Kidney (tissue), 13 donors: ENCODE measurements at regions not wholly inside any gene's neighbourhood (a gene's known extent, or its start where the extent isn't known, plus 50 kb on each side); places are given as distances from the start of the nearest gene placed in this dataset.

Experiments used
- DNase-seq, 5 donors: peaks; one replicate each; pipeline ENCODE4 v3.0.0-alpha.2; 2013 to 2020
- FAIRE-seq: peaks from 2 replicates; lab custom pipeline; 2012; peaks lifted over from hg19 to GRCh38; lab: Jason Lieb, UNC
- H3K27ac ChIP-seq, 2 donors: one replicate each; pipeline ENCODE4 v1.7.0; 2013; ENCODE audit warnings: low read depth in 2 of 2, low read length in 2 of 2, inconsistent platforms in 1 of 2
- H3K27me3 ChIP-seq: one replicate; pipeline ENCODE4 v1.7.1; 2013; ENCODE audit warnings: low read length, inconsistent platforms; ENCODE audit not compliant: control insufficient read depth, insufficient read depth
- H3K36me3 ChIP-seq, 3 donors: one replicate each; pipeline versions ENCODE4 v1.7.0 to v1.7.1; 2013; ENCODE audit warnings: low read length in 3 of 3, control low read depth in 1 of 3, inconsistent platforms in 1 of 3; ENCODE audit not compliant: insufficient read depth in 3 of 3, control insufficient read depth in 2 of 3
- H3K4me1 ChIP-seq, 3 donors: one replicate each; pipeline versions ENCODE4 v1.7.0 to v1.7.1; 2013; ENCODE audit warnings: low read length in 3 of 3, inconsistent platforms in 1 of 3, low read depth in 1 of 3; ENCODE audit not compliant: control insufficient read depth in 2 of 3, insufficient read depth in 2 of 3
- H3K4me3 ChIP-seq, 3 donors: one replicate each; pipeline versions ENCODE4 v1.7.0 to v1.8.1; 2013; ENCODE audit warnings: low read length in 3 of 3, control low read depth in 1 of 3, inconsistent platforms in 1 of 3
- H3K9ac ChIP-seq, 3 donors: one replicate each; pipeline versions ENCODE4 v1.7.0 to v1.7.1; 2013; ENCODE audit warnings: low read length in 3 of 3, control low read depth in 1 of 3, inconsistent platforms in 1 of 3
- H3K9me3 ChIP-seq, 3 donors: one replicate each; pipeline versions ENCODE4 v1.7.0 to v1.7.1; 2013; ENCODE audit warnings: low read length in 3 of 3, control low read depth in 1 of 3, inconsistent platforms in 1 of 3; ENCODE audit not compliant: control insufficient read depth in 2 of 3, insufficient read depth in 1 of 3
- intact Hi-C: fragments of 100-400 bp; cut with DNase I; formaldehyde crosslinking; loops from one replicate; pipeline ENCODE4 v1.11.1; 2022
- TF ChIP-seq, protein P1 (sequence below): IDR thresholded peaks from 3 replicates; pipeline ENCODE4 v1.5.1; 2012; ENCODE audit warnings: mild to moderate bottlenecking, moderate library complexity, borderline replicate concordance; ENCODE audit not compliant: insufficient read depth; ENCODE audit errors: extremely low read depth
- donor health status: control.
- donor health status: control.
- donor health status: control.
- donor health status: control.
- donor health status: control.
- donor health status: DM: yes; HTN: yes; CAD: no.
- donor health status: Normal renal cell carcinoma (clear cell type).

DNA sequence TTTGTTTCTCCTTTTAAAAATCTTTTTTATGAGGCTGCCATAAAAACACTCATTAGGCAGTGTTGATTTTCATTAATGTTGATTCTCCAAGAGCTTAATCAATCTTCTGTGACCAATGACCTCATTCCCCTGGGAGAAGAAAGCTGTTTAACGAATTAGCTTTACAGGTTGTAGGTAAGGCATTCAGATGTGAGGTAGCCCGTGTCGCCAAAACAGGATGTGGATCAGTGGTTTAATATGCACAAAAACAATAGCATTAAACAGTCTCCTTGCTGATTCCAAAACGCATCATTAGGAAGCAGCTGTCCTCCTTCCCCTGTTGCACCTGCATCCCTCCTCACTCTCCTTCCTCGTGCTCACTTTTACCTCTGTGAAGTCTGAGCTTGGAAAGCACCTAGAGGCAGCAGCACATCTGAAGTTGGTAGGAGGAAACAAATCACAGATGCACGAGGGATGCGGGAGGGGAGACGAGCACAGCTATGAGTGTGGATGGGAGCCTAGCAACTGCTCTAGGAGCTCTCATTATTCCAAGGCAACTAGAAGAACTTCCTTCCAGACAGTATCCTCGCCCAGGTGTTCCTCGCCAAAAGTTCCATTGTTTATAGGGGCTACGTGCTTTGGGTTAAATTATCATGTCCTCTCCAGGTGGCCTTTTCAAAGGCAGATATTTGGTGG lies 179.4 kb upstream of the SNX19 start:
- Histone ChIP-seq H3K27me3 (no peaks in the 10 kb centered on the region), H3K9me3 (no peaks in the 10 kb centered on the region), H3K27ac (no peak overlapping the region), H3K36me3 (no peaks in the 10 kb centered on the region), H3K4me1 (no peaks in the 10 kb centered on the region), H3K9ac (no peak overlapping the region), H3K4me3 (no peak overlapping the region)
- intact Hi-C loops, result no loop called here
- TF ChIP-seq, protein P1, sequence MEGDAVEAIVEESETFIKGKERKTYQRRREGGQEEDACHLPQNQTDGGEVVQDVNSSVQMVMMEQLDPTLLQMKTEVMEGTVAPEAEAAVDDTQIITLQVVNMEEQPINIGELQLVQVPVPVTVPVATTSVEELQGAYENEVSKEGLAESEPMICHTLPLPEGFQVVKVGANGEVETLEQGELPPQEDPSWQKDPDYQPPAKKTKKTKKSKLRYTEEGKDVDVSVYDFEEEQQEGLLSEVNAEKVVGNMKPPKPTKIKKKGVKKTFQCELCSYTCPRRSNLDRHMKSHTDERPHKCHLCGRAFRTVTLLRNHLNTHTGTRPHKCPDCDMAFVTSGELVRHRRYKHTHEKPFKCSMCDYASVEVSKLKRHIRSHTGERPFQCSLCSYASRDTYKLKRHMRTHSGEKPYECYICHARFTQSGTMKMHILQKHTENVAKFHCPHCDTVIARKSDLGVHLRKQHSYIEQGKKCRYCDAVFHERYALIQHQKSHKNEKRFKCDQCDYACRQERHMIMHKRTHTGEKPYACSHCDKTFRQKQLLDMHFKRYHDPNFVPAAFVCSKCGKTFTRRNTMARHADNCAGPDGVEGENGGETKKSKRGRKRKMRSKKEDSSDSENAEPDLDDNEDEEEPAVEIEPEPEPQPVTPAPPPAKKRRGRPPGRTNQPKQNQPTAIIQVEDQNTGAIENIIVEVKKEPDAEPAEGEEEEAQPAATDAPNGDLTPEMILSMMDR, result no peak
- peak in 3 of 5 donors; percentile 20 to 66 (median 58) for DNase-seq
- FAIRE-seq, result no peak

DNA sequence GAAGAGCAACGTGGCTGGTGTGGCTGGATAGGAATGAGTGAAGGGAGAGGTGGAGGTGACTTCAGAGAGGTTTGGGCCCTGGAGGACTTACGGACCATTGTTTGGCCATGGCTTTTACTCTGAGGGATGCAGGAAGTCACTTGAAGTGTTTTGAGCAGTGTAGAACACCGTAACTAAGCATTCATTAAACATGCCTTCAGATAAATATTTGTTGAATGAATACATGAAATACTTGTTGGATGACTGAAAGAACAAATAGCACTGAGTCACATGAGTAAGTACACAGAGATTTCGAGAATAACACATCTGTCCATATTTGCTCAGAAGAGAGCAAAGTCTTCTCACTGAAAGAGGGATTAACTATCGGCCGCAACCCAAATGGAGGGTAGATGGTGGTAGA lies 182.7 kb upstream of the SNX19 start:
- FAIRE-seq, result no peak
- Histone ChIP-seq H3K36me3 (no peaks in the 10 kb centered on the region), H3K27me3 (no peaks in the 10 kb centered on the region), H3K4me1 (no peaks in the 10 kb centered on the region), H3K27ac (no peak overlapping the region), H3K9ac (no peak overlapping the region), H3K9me3 (no peaks in the 10 kb centered on the region), H3K4me3 (no peak overlapping the region)
- no peak for DNase-seq
- intact Hi-C loops, result no loop called here
- TF ChIP-seq, protein P1, result no peak

- no peaks in the 10 kb centered on the region for H3K4me1 ChIP-seq
- no peaks in the 10 kb centered on the region for H3K9me3 ChIP-seq
- no peak overlapping the region for H3K27ac ChIP-seq
- H3K4me3 ChIP-seq, result no peak overlapping the region
- FAIRE-seq (no peak), DNase-seq (no peak)
- TF ChIP-seq, protein P1, result no peak
- H3K9ac ChIP-seq, result no peak overlapping the region
- intact Hi-C loops, result no loop called here
- no peaks in the 10 kb centered on the region for H3K27me3 ChIP-seq
- H3K36me3 ChIP-seq, result no peaks in the 10 kb centered on the region
Observed at GRCh38 chr11:131099746-131100145, 183.5 kb upstream of the SNX19 start.

- Histone ChIP-seq H3K27me3 (no peaks in the 10 kb centered on the region), H3K27ac (no peak overlapping the region), H3K9ac (no peak overlapping the region), H3K9me3 (no peaks in the 10 kb centered on the region), H3K4me1 (no peaks in the 10 kb centered on the region), H3K36me3 (no peaks in the 10 kb centered on the region), H3K4me3 (no peak overlapping the region)
- intact Hi-C loops, result no loop called here
- no peak for DNase-seq
- TF ChIP-seq, protein P1, result no peak
- no peak for FAIRE-seq
Observed at GRCh38 chr11:131108760-131109159, 192.5 kb upstream of the SNX19 start.
